ENCODE measurements at regions not wholly inside any gene's neighbourhood (a gene's known extent, or its start where the extent isn't known, plus 50 kb on each side); places are given as distances from the start of the nearest gene placed in this dataset.

DNA sequence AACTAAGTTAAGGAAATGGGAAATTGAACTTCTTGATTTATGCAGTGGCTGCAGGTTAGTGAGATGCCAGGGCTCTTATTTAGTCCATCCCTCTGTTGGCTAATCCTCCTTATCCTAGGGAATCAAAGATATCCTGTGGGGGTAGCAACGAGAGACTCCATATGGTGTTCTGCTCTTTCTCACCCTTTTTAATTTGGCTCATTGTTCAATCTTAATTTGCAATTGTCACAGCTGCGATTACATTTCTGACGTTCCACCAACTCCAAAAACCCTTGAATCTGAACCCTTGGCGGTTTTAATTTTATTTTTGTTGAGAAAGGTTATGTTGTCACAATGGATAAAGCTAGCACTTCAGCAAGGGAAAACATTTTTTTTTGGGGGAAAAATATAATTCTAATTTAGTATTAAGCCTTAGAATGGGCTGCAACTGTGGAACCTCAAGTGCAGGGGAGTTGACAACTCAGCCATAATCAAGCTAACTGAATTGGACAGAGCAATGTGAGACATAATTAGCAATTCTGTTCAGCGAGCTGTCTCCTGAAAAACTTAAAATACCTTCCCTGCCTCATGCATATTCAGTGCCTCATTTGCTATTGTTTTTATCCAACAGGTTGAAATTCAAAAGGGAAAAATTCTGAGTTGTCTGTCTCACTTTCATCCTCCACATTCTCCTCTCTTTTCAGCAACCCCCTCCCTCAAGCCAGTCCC, 91.3 kb downstream of the MAT2B start:
- no peaks in the 10 kb centered on the region for H3K36me3 ChIP-seq (replicated peaks in 1 of 2; ENCODE audit: control insufficient read depth in 1 of 2, insufficient read depth in 2 of 2, low read length in 2 of 2)
- no peaks in the 10 kb centered on the region for H3K27me3 ChIP-seq (ENCODE audit: control insufficient read depth in 2 of 2, insufficient read depth in 2 of 2, low read length in 2 of 2)
- no peaks in the 10 kb centered on the region for H3K79me2 ChIP-seq (ENCODE audit: insufficient read depth, low read length)
- no peaks in the 10 kb centered on the region for H3K4me1 ChIP-seq (ENCODE audit: control insufficient read depth in 1 of 2, insufficient read depth in 2 of 2, low read length in 2 of 2)
- intact Hi-C loops (cut with micrococcal nuclease) = no loop called here
- no peak overlapping the region for H3K27ac ChIP-seq (ENCODE audit: low read depth in 1 of 2, low read length in 2 of 2)
- H2AFZ ChIP-seq (ENCODE audit: insufficient read depth, low read depth, low read length, poor library complexity, severe bottlenecking) = no peak overlapping the region
- no peak for TF ChIP-seq CTCF (IDR thresholded peaks at IDR 0.05)
- Mint-ChIP-seq H3K4me3 (no peak overlapping the region), H3K9me3 (peaks cover 0 to 7% (median 4%) of the 10 kb centered on the region in 7 donors), H3K36me3 (no peaks in the 10 kb centered on the region), H3K27ac (no peak overlapping the region), H3K4me1 (no peaks in the 10 kb centered on the region), H3K27me3 (ENCODE audit: low read depth in 3 of 3) (peaks cover 2 to 3% (median 2%) of the 10 kb centered on the region in 3 donors)
- no peaks in the 10 kb centered on the region for H4K20me1 ChIP-seq (ENCODE audit: insufficient read depth, low read length)
- no peaks in the 10 kb centered on the region for H3K9me3 ChIP-seq (replicated peaks in 1 of 2; ENCODE audit: control insufficient read depth in 1 of 2, insufficient read depth in 1 of 2, low read length in 2 of 2)
- DNase-seq = no peak
- no CpG with 5 or more reads among the region's 5 CpGs for WGBS (ENCODE audit: insufficient coverage)
- no peak overlapping the region for H3K4me2 ChIP-seq (replicated peaks; ENCODE audit: extremely low read depth, low read length, poor library complexity, severe bottlenecking)
- H3K4me3 ChIP-seq (replicated peaks in 1 of 3; ENCODE audit: low read depth in 2 of 3, low read length in 3 of 3) = no peak overlapping the region
- no peak overlapping the region for H3K9ac ChIP-seq (ENCODE audit: insufficient read depth, low read length, poor library complexity, severe bottlenecking)

- Histone ChIP-seq H3K27me3 (ENCODE audit: control insufficient read depth in 2 of 2, insufficient read depth in 2 of 2, low read length in 2 of 2) (no peaks in the 10 kb centered on the region), H2AFZ (ENCODE audit: insufficient read depth, low read depth, low read length, poor library complexity, severe bottlenecking) (no peak overlapping the region), H3K4me1 (ENCODE audit: control insufficient read depth in 1 of 2, insufficient read depth in 2 of 2, low read length in 2 of 2) (no peaks in the 10 kb centered on the region), H3K9me3 (replicated peaks in 1 of 2; ENCODE audit: control insufficient read depth in 1 of 2, insufficient read depth in 1 of 2, low read length in 2 of 2) (no peaks in the 10 kb centered on the region), H3K4me3 (replicated peaks in 1 of 3; ENCODE audit: low read depth in 2 of 3, low read length in 3 of 3) (no peak overlapping the region), H3K79me2 (ENCODE audit: insufficient read depth, low read length) (no peaks in the 10 kb centered on the region), H4K20me1 (ENCODE audit: insufficient read depth, low read length) (no peaks in the 10 kb centered on the region), H3K4me2 (replicated peaks; ENCODE audit: extremely low read depth, low read length, poor library complexity, severe bottlenecking) (no peak overlapping the region), H3K36me3 (replicated peaks in 1 of 2; ENCODE audit: control insufficient read depth in 1 of 2, insufficient read depth in 2 of 2, low read length in 2 of 2) (no peaks in the 10 kb centered on the region), H3K9ac (ENCODE audit: insufficient read depth, low read length, poor library complexity, severe bottlenecking) (no peak overlapping the region), H3K27ac (ENCODE audit: low read depth in 1 of 2, low read length in 2 of 2) (no peak overlapping the region)
- no peak for TF ChIP-seq CTCF (IDR thresholded peaks at IDR 0.05)
- H3K4me3 Mint-ChIP-seq = no peak overlapping the region
- no peaks in the 10 kb centered on the region for H3K4me1 Mint-ChIP-seq
- peaks cover 0 to 4% (median 0%) of the 10 kb centered on the region in 3 donors for H3K27me3 Mint-ChIP-seq (ENCODE audit: low read depth in 3 of 3)
- no peak for DNase-seq
- H3K36me3 Mint-ChIP-seq = no peaks in the 10 kb centered on the region
- peaks cover 0 to 6% (median 1%) of the 10 kb centered on the region in 7 donors for H3K9me3 Mint-ChIP-seq
- WGBS (ENCODE audit: insufficient coverage) = 64% methylated on average over 2 of the region's 4 CpGs
- intact Hi-C loops (cut with micrococcal nuclease) = no loop called here
- H3K27ac Mint-ChIP-seq = no peak overlapping the region
Observed at GRCh38 chr5:163604013-163604412, 98.6 kb downstream of the MAT2B start.

All from CD14-positive monocyte (primary cell).